ENCODE measurements at regions not wholly inside any gene's neighbourhood (a gene's known extent, or its start where the extent isn't known, plus 50 kb on each side); places are given as distances from the start of the nearest gene placed in this dataset.

DNA sequence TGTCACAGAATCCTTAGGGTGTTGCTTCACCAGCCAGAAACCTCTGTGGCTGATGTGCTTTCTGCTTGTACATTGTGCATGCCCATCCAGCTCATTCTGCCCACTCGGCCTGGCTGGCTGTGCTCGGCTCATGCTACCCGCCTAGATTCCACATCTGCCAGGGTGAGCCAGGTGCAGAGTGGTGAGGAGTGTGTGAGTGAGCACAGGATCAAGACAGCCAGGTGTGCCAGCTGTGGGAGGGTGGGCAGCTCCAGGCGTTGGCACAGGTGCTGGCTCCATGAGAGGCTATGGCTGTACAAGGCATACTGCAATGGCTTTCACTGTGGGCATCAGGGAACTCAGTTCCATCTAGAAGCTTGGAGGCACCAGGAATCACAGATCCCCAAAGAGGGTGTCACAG is 1321.8 kb upstream of the CRIM1 start:
- DNase-seq (peak in 1 of 3 donors; percentile 35), ATAC-seq (no peak)
- no peaks in the 10 kb centered on the region for H3K4me1 ChIP-seq
- no peak overlapping the region for H3K27ac ChIP-seq
- no peaks in the 10 kb centered on the region for H3K9me3 ChIP-seq
- H3K27me3 ChIP-seq: no peaks in the 10 kb centered on the region
- no peak for TF ChIP-seq POLR2A (IDR thresholded peaks at IDR 0.05)
- TF ChIP-seq, protein P1, sequence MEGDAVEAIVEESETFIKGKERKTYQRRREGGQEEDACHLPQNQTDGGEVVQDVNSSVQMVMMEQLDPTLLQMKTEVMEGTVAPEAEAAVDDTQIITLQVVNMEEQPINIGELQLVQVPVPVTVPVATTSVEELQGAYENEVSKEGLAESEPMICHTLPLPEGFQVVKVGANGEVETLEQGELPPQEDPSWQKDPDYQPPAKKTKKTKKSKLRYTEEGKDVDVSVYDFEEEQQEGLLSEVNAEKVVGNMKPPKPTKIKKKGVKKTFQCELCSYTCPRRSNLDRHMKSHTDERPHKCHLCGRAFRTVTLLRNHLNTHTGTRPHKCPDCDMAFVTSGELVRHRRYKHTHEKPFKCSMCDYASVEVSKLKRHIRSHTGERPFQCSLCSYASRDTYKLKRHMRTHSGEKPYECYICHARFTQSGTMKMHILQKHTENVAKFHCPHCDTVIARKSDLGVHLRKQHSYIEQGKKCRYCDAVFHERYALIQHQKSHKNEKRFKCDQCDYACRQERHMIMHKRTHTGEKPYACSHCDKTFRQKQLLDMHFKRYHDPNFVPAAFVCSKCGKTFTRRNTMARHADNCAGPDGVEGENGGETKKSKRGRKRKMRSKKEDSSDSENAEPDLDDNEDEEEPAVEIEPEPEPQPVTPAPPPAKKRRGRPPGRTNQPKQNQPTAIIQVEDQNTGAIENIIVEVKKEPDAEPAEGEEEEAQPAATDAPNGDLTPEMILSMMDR (IDR thresholded peaks at IDR 0.05): no peak
- H3K4me3 ChIP-seq: no peak overlapping the region
- H3K36me3 ChIP-seq: no peaks in the 10 kb centered on the region
- WGBS (ENCODE audit: insufficient coverage, low coverage, low lambda C conversion rate, missing lambda C conversion rate): 51% methylated on average over 4 of the region's 4 CpGs
- intact Hi-C loops (cut with DNase I): no loop called here

DNA sequence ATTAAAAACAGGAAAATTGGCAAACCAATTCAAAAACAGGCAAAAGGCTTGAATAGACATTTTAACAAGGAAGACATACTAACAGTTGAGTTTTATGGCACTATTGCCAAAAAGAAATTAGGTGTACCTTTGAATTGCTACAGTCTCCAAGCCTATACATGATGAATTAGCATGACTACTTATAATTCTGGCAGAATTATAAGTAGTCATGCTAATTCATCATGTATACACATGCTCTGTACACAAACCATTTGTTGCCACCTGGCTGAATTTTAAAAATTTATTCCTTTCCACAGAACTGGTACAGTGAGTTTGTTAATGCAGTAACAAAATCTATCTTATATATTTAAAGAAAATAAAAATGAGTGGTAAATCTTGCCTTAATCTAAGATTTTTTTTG is 1332.0 kb upstream of the CRIM1 start:
- Histone ChIP-seq H3K27ac (no peak overlapping the region), H3K4me3 (no peak overlapping the region), H3K4me1 (no peaks in the 10 kb centered on the region), H3K27me3 (no peaks in the 10 kb centered on the region), H3K36me3 (no peaks in the 10 kb centered on the region), H3K9me3 (no peaks in the 10 kb centered on the region)
- intact Hi-C loops (cut with DNase I): no loop called here
- no peak for ATAC-seq
- DNase-seq: no peak
- no peak for TF ChIP-seq POLR2A (IDR thresholded peaks at IDR 0.05)
- TF ChIP-seq, protein P1 (IDR thresholded peaks at IDR 0.05): no peak

DNA sequence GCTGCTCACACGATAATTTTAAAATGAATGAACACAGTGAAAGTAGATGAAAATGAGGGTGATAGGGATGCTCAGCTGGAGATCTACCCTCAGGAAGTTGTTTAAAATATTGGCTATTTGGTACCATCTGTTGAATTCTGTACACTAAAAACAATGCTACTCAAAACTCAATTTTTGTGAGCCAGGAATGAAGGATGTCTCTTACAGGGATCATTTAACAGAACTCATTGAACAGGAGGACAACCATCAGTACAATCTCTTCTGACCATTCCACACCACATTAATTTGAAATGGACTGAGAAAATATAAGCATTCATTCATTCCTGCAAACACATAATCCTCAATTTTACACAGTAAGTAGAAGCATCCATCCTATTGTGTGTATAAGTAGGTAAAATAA is 1355.1 kb upstream of the CRIM1 start:
- no peak for TF ChIP-seq POLR2A (IDR thresholded peaks at IDR 0.05)
- TF ChIP-seq, protein P1 (IDR thresholded peaks at IDR 0.05): no peak
- 60% methylated on average over 1 of the region's 1 CpG for WGBS (ENCODE audit: insufficient coverage, low coverage, low lambda C conversion rate, missing lambda C conversion rate)
- no peak overlapping the region for H3K27ac ChIP-seq
- no peaks in the 10 kb centered on the region for H3K4me1 ChIP-seq
- ATAC-seq (no peak), DNase-seq (no peak)
- H3K36me3 ChIP-seq: no peaks in the 10 kb centered on the region
- no peaks in the 10 kb centered on the region for H3K9me3 ChIP-seq
- intact Hi-C loops (cut with DNase I): no loop called here
- no peak overlapping the region for H3K4me3 ChIP-seq
- H3K27me3 ChIP-seq: no peaks in the 10 kb centered on the region

DNA sequence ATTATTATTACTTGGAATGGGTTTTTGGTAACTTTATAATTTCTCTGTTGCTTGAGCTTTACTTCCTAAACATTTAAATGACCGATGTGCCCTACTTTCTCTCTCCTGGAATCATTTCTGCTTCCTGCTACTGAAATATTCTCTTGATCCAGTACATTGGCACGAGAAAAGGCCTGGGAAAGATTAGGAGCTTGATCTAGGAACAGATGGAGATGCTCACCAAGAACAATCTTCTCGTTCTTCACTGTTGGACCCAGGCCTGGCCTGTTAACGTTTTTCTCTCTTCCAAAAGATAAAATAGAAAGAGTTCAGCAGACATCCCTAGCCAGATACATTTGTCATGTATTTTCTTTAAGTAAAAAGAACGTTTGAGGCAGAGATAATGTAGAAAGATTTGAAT is 1356.8 kb upstream of the CRIM1 start:
- intact Hi-C loops (cut with DNase I): no loop called here
- no peaks in the 10 kb centered on the region for H3K27me3 ChIP-seq
- DNase-seq (no peak), ATAC-seq (no peak)
- no peaks in the 10 kb centered on the region for H3K36me3 ChIP-seq
- no peak overlapping the region for H3K27ac ChIP-seq
- 41% methylated on average over 5 of the region's 5 CpGs for WGBS (ENCODE audit: insufficient coverage, low coverage, low lambda C conversion rate, missing lambda C conversion rate)
- no peaks in the 10 kb centered on the region for H3K9me3 ChIP-seq
- TF ChIP-seq POLR2A (IDR thresholded peaks at IDR 0.05): no peak
- TF ChIP-seq, protein P1 (IDR thresholded peaks at IDR 0.05): no peak
- no peaks in the 10 kb centered on the region for H3K4me1 ChIP-seq
- H3K4me3 ChIP-seq: no peak overlapping the region

DNA sequence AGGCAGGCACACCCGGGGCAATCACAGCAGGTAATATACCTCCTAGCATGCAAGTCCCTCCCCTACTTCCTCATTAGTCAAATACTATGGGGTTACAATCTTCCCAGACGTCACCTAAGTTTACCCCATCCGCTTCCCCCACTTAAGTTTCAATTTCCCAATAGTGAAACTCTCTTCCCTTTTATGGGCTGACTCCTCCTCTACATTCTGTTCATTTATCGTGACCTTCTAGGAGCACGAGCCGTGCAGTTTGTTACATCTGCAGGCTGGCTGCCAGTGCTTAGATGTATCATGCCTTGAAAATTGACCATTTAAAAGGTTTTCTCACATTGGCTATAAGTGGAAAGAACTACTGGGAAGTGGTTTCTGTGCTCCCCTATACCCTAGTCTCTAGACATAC is 1357.8 kb upstream of the CRIM1 start:
- Histone ChIP-seq H3K4me3 (no peak overlapping the region), H3K4me1 (no peaks in the 10 kb centered on the region), H3K27me3 (no peaks in the 10 kb centered on the region), H3K36me3 (no peaks in the 10 kb centered on the region), H3K9me3 (no peaks in the 10 kb centered on the region), H3K27ac (no peak overlapping the region)
- TF ChIP-seq, protein P1 (IDR thresholded peaks at IDR 0.05): no peak
- no peak for TF ChIP-seq POLR2A (IDR thresholded peaks at IDR 0.05)
- intact Hi-C loops (cut with DNase I): no loop called here
- no peak for DNase-seq
- ATAC-seq: peak in 3 of 4 donors; percentile 16 to 63 (median 20)
- 67% methylated on average over 3 of the region's 6 CpGs for WGBS (ENCODE audit: insufficient coverage, low coverage, low lambda C conversion rate, missing lambda C conversion rate)

Measured in right lobe of liver (tissue), 6 donors.